OCI-LY7 (cell line): ENCODE measurements at regions not wholly inside any gene's neighbourhood (a gene's known extent, or its start where the extent isn't known, plus 50 kb on each side); places are given as distances from the start of the nearest gene placed in this dataset.

ENCODE experiments used
- BruUV-seq: library from RNA; stranded (reverse); fragments of 400-500 nt; replicated peaks from 2 replicates; lab custom pipeline; 2021; lab: Mats Ljungman, UMichigan
- CTCF ChIA-PET: fragments of 300-600 bp; sonication (Branson Sonifier 250); formaldehyde crosslinking; loops from one replicate; lab custom pipeline; 2022; ENCODE audit warnings: antibody characterized with exemption; ENCODE audit not compliant: unreplicated experiment; lab: Charles Lee
- POLR2A ChIA-PET: fragments of 300-600 bp; sonication (Branson Sonifier 250); formaldehyde crosslinking; loops from one replicate; lab custom pipeline; 2022; ENCODE audit warnings: antibody characterized with exemption; lab: Charles Lee
- DNase-seq: peaks from one replicate; pipeline ENCODE4 v3.0.0-alpha.2; 2015; ENCODE audit warnings: low spot score
- H2AFZ ChIP-seq: fragments of 200-600 bp; sonication (generic), shearing (Covaris generic); 2 replicates; pipeline ENCODE4 v1.6.1; 2014; ENCODE audit warnings: mild to moderate bottlenecking, antibody characterized with exemption, low read length, moderate library complexity
- H3K27ac ChIP-seq: fragments of 200-600 bp; sonication (generic); 2 replicates; pipeline ENCODE4 v1.5.1; 2014; ENCODE audit warnings: mixed run types, low read depth, mild to moderate bottlenecking, moderate library complexity, low read length, inconsistent platforms; ENCODE audit not compliant: poor library complexity, severe bottlenecking
- H3K36me3 ChIP-seq: fragments of 200-600 bp; sonication (generic); 2 replicates; pipeline ENCODE4 v1.6.1; 2014; ENCODE audit warnings: mild to moderate bottlenecking, antibody characterized with exemption, low read length, moderate library complexity, mixed read lengths; ENCODE audit not compliant: insufficient read depth
- H3K4me1 ChIP-seq: fragments of 200-600 bp; sonication (generic); 2 replicates; pipeline ENCODE4 v1.5.1; 2014; ENCODE audit warnings: mild to moderate bottlenecking, low read length; ENCODE audit not compliant: insufficient read depth, poor library complexity, severe bottlenecking
- H3K4me2 ChIP-seq: fragments of 200-600 bp; sonication (generic); 2 replicates; pipeline ENCODE4 v1.6.1; 2014; ENCODE audit warnings: mild to moderate bottlenecking, low read length
- H3K4me3 ChIP-seq: fragments of 200-600 bp; sonication (generic); 2 replicates; pipeline ENCODE4 v1.5.1; 2014; ENCODE audit warnings: mild to moderate bottlenecking, low read depth, low read length; ENCODE audit not compliant: poor library complexity, severe bottlenecking
- H3K79me2 ChIP-seq: fragments of 200-600 bp; sonication (generic); 2 replicates; pipeline ENCODE4 v1.6.1; 2016; ENCODE audit warnings: low read depth, mild to moderate bottlenecking, low read length, moderate library complexity, mixed read lengths; ENCODE audit not compliant: insufficient read depth
- H3K9me2 ChIP-seq: fragments of 200-600 bp; sonication (generic); 2 replicates; pipeline ENCODE4 v1.6.1; 2016; ENCODE audit warnings: mild to moderate bottlenecking, low read length, mixed read lengths; ENCODE audit not compliant: insufficient read depth
- H3K9me3 ChIP-seq: fragments of 200-600 bp; sonication (generic); 2 replicates; pipeline ENCODE4 v1.6.1; 2014; ENCODE audit warnings: mild to moderate bottlenecking, mixed run types, low read length, mixed read lengths
- H4K20me1 ChIP-seq: fragments of 200-600 bp; sonication (generic); 2 replicates; pipeline ENCODE4 v1.6.1; 2014; ENCODE audit warnings: mild to moderate bottlenecking, antibody characterized with exemption, low read length, moderate library complexity, mixed read lengths; ENCODE audit not compliant: insufficient read depth
- EZH2phosphoT487 ChIP-seq: fragments of 200-600 bp; sonication (generic); IDR thresholded peaks from 2 replicates; pipeline ENCODE4 v1.6.1; 2018; ENCODE audit warnings: low read depth, borderline replicate concordance, mild to moderate bottlenecking, mixed run types, antibody characterized with exemption, low read length, moderate library complexity, mixed read lengths
- intact Hi-C: fragments of 100-400 bp; cut with micrococcal nuclease; formaldehyde crosslinking; loops from one replicate; pipeline ENCODE4 v1.10.0; 2022; ENCODE audit not compliant: unreplicated experiment
- TF ChIP-seq, protein P1 (sequence below): fragments of 200-600 bp; sonication (generic); conservative IDR thresholded peaks from 2 replicates; pipeline ENCODE4 v1.5.1; 2014; ENCODE audit warnings: mild to moderate bottlenecking, antibody characterized with exemption, low read length, moderate library complexity, mixed read lengths

DNA sequence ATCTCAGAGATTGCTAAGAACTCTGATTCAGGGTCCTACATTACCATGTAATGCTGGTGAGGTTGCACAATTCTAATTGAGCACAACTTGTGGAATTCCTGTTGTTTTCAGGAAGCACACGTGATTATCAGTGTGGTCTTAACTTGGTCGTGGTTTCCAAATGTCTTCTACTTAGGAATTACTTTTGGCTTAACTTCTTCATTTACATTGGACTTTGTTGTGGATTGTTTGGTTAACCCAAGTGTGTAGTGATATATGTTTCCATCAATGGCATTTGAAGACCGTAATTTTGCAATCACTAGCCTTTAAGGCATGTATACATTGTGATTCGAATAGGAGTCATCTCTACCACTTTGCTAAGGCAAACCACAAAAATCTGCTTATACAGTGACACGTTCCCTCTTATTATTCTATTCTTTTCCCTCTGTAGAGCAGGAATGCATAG is 373.3 kb downstream of the IRS1 start:
- intact Hi-C loops = no loop called here
- DNase-seq = no peak
- H3K9me2 ChIP-seq = no peaks in the 10 kb centered on the region
- no peaks in the 10 kb centered on the region for H4K20me1 ChIP-seq
- H3K27ac ChIP-seq = no peak overlapping the region
- H3K36me3 ChIP-seq = no peaks in the 10 kb centered on the region
- TF ChIP-seq, protein P1, sequence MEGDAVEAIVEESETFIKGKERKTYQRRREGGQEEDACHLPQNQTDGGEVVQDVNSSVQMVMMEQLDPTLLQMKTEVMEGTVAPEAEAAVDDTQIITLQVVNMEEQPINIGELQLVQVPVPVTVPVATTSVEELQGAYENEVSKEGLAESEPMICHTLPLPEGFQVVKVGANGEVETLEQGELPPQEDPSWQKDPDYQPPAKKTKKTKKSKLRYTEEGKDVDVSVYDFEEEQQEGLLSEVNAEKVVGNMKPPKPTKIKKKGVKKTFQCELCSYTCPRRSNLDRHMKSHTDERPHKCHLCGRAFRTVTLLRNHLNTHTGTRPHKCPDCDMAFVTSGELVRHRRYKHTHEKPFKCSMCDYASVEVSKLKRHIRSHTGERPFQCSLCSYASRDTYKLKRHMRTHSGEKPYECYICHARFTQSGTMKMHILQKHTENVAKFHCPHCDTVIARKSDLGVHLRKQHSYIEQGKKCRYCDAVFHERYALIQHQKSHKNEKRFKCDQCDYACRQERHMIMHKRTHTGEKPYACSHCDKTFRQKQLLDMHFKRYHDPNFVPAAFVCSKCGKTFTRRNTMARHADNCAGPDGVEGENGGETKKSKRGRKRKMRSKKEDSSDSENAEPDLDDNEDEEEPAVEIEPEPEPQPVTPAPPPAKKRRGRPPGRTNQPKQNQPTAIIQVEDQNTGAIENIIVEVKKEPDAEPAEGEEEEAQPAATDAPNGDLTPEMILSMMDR = no peak
- TF ChIP-seq EZH2phosphoT487 = no peak
- H3K4me3 ChIP-seq = no peak overlapping the region
- H2AFZ ChIP-seq = no peak overlapping the region
- no TSS peak for BruUV-seq
- H3K79me2 ChIP-seq = no peaks in the 10 kb centered on the region
- H3K4me2 ChIP-seq = no peak overlapping the region
- CTCF ChIA-PET = no interaction called here
- H3K9me3 ChIP-seq = no peaks in the 10 kb centered on the region
- no peaks in the 10 kb centered on the region for H3K4me1 ChIP-seq
- POLR2A ChIA-PET = interaction anchor here (0.7 to 1.3 kb wide), 3 partner anchors 15 to 606 kb away, joined by 3 read pairs; no protein-coding TSS in a partner anchor

DNA sequence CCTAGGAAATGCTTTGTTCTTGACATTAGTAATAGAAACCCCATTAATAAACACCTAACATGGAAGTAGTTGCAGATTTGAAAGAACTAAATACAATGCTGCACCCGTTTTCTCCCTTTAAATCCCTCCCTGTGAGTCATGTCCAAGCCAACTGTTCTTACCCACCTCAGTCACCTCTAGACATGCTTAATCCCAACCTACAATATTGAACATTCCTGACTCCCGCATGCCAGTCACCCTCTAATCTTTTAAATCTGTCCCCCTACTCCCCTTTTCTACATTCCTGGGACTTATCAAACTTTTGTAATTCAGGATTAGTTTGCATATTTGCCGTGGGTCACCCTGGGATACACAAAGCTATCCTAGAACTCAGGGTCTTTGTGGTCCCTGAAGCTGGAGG is 374.6 kb downstream of the IRS1 start:
- Histone ChIP-seq H3K9me3 (no peaks in the 10 kb centered on the region), H3K4me1 (no peaks in the 10 kb centered on the region), H3K4me3 (no peak overlapping the region), H3K79me2 (no peaks in the 10 kb centered on the region), H3K36me3 (no peaks in the 10 kb centered on the region), H3K4me2 (no peak overlapping the region), H3K27ac (no peak overlapping the region), H3K9me2 (no peaks in the 10 kb centered on the region), H4K20me1 (no peaks in the 10 kb centered on the region), H2AFZ (no peak overlapping the region)
- DNase-seq = no peak
- POLR2A ChIA-PET = interaction anchor here (1.3 kb wide), 1 partner anchor 16 kb away, joined by 3 read pairs; no protein-coding TSS in a partner anchor
- BruUV-seq = no TSS peak
- TF ChIP-seq, protein P1 = no peak
- no peak for TF ChIP-seq EZH2phosphoT487
- CTCF ChIA-PET = no interaction called here
- intact Hi-C loops = no loop called here

DNA sequence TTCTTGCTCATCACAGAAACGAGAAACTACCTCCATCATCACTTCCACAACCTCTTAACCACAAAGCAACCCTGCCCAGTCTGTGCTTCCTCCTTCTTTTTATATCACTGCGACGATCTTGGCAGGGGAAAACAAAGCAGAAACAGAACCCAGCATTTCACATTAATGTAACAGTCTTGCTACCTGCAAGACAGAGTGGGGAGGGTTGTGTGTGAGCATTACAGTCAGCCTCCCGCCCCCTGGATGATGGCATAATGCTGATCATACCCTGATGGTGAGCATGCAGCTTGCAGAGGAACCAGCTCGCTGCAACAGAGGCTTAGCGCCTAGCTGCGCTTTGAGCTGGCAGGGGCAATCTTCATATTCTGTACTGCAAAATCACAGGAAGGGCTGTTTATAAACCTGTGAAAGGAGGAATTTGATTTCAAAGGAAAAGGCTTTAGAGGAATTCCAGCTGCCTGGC is 376.1 kb downstream of the IRS1 start:
- Histone ChIP-seq H3K4me1 (no peaks in the 10 kb centered on the region), H3K4me2 (no peak overlapping the region; the same call in 1 of the 2 replicates), H4K20me1 (no peaks in the 10 kb centered on the region), H3K9me3 (no peaks in the 10 kb centered on the region), H2AFZ (no peak overlapping the region), H3K79me2 (no peaks in the 10 kb centered on the region), H3K9me2 (no peaks in the 10 kb centered on the region), H3K4me3 (no peak overlapping the region), H3K27ac (no peak overlapping the region), H3K36me3 (no peaks in the 10 kb centered on the region)
- TF ChIP-seq, protein P1 = no peak
- no peak for TF ChIP-seq EZH2phosphoT487
- no TSS peak for BruUV-seq
- POLR2A ChIA-PET = interaction anchor here (0.7 kb wide), 1 partner anchor 788 kb away, joined by 3 read pairs; no protein-coding TSS in a partner anchor
- CTCF ChIA-PET = no interaction called here
- no peak for DNase-seq
- intact Hi-C loops = no loop called here
